G401 (cell line): ENCODE measurements at regions not wholly inside any gene's neighbourhood (a gene's known extent, or its start where the extent isn't known, plus 50 kb on each side); places are given as distances from the start of the nearest gene placed in this dataset.
A peak's percentile ranks its signal among the peaks of the same experiment; 100 is the strongest.
"Not testable (repeated sequence)": the region's sequence is repeated elsewhere in the genome, so short reads cannot be mapped to it uniquely, and the experiment has no call there.

Experiments used
- DNase-seq: peaks from one replicate; pipeline ENCODE4 v3.0.0-alpha.2; 2015; ENCODE audit warnings: low spot score
- in situ Hi-C: cut with HindIII; loops from 2 replicates; pipeline ENCODE4 v1.10.0; 2016; ENCODE audit warnings: low sequenced_read_pairs, mixed read lengths

- no peak for DNase-seq
- in situ Hi-C loops = no loop called here
Observed at GRCh38 chr7:68249611-68250010, 1253.0 kb downstream of the TYW1 start.

DNA sequence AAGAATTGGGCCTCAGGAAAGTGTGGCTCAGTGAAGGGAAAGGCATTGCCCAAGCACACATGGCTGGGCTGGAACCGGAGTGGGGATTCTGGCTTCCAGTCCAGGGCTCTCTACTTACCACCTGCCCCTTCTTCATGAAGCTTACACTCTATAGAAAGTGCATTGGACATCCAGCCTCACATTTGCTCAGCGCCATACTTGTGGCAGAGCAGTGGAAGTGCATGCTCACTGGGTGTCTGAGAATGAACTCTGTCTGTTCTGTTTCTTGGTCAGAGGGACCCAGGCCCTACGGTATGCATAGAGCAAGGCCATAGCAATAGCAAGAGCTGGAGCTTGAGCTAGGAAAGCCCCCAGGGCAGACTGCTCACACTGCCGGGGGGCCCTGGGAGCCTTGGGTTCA, 1253.5 kb downstream of the TYW1 start:
- in situ Hi-C loops = no loop called here
- DNase-seq = no peak

DNA sequence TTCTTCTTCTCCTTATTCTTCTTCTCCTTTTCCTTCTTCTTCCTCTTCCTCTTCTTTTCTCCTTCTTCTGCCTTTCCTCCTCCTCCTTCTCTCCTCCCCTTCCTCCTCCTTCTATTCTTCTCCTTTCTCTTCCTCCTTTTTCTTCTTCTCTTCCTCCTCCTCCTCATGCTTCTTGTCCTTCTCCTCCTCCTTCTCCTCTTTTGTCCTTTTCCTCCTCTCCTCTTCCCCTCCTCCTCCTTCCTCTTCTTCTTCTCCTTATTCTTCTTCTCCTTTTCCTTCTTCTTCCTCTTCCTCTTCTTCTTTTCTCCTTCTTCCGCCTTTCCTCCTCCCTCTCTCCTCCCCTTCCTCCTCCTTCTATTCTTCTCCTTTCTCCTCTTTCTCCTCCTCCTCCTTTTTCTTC, 1258.2 kb downstream of the TYW1 start:
- DNase-seq, in situ Hi-C loops: not testable (repeated sequence)

- DNase-seq = no peak
Observed at GRCh38 chr7:68256295-68256694, 1259.7 kb downstream of the TYW1 start.

DNA sequence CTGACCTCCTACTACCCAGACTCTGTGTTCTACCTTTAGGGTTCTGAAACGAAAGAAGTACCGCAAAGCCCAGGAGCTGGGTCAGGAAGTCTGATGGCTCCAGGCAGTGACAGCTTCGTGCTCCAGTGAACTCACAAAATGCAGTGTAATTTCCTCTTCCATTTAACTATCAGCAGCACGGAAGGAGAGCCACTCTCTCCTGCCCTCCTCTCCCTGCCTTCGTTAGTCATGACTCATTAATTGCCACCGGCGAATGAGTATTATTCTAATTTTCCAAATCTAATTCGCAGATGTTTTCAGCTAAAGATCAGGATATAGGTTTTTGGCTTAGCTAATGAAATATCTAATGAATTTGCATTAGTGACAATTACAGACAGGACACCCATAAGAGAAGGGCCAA, 1262.0 kb downstream of the TYW1 start:
- in situ Hi-C loops = no loop called here
- no peak for DNase-seq

More at GRCh38 chr7:68256295-68256694, 1259.7 kb downstream of the TYW1 start:
- in situ Hi-C loops = no loop called here

GRCh38 chr7:68265258-68265657, 1268.6 kb downstream of the TYW1 start:
- no peak for DNase-seq
- in situ Hi-C loops = no loop called here

- no peak for DNase-seq
- in situ Hi-C loops = no loop called here
Observed at GRCh38 chr7:68266004-68266579, 1269.5 kb downstream of the TYW1 start.

GRCh38 chr7:68267486-68267885, 1270.9 kb downstream of the TYW1 start:
- in situ Hi-C loops = no loop called here

DNA sequence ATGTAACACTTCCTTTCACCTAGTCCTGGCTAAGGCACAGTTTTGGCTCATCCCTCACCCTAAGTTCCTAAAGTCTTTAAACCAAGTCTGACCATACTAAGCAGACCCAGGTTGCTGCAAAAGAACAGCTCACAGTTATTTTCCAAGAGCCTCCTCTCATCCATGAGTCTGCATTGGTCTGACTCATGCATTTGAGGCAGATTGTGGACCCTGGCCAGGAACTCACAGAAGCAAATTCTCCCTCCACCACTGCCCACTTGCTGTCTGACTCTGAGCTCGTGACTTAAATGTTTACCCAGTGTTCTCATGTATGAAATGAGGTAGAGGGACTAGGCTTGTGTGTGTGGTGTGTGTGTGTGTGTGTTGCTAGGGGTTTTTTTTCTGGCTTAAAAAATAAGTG, 1272.8 kb downstream of the TYW1 start:
- DNase-seq = no peak
- in situ Hi-C loops = no loop called here

More at GRCh38 chr7:68267486-68267885, 1270.9 kb downstream of the TYW1 start:
- no peak for DNase-seq

- in situ Hi-C loops = no loop called here
- no peak for DNase-seq
Observed at GRCh38 chr7:68272507-68272906, 1275.9 kb downstream of the TYW1 start.

DNA sequence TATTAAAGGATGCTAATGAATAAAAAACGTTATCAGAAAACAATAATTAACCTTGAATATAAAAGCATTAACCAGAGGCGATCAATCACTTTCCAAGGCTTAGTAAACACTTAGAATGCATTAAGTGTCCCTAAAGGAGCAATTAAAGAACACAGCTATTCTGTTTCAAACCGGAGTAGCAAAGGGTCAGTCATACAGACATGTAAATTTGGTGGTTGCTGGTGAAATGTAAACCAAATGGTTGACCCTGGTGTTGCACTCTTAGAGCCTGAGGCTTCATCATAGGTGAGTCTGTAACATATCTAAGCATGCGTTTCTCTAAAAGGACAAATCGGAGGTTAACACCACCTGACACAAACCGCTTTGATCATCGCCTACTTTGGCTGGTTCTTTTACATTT, 1280.1 kb downstream of the TYW1 start:
- in situ Hi-C loops = no loop called here
- DNase-seq = no peak

GRCh38 chr7:68279827-68280400, 1283.3 kb downstream of the TYW1 start:
- in situ Hi-C loops = no loop called here
- no peak for DNase-seq

GRCh38 chr7:68280931-68281330, 1284.3 kb downstream of the TYW1 start:
- DNase-seq = no peak
- in situ Hi-C loops = no loop called here

DNA sequence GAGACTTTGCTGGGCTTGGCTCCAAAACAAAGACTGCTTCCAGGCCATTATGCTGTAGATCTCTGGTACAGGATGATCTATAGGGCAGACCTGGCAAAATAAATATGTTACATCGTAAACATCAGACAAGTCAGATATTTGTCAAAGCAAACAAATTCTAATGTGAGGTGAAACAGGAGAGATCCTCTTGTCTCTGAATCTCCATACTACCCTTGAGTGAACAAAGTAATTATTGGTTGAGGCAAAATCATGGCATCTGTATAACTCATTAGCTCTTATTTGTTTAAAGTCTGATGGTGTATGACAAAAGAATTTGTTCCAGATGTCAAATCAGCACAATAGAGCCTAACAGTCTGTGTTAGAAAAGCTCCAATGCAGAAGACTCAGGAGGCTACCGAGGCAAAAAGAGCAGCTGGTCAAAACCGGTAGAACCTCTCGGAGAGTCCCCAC, 1291.5 kb downstream of the TYW1 start:
- no peak for DNase-seq
- in situ Hi-C loops = no loop called here

- DNase-seq = no peak
- in situ Hi-C loops = no loop called here
Observed at GRCh38 chr7:68291710-68292109, 1295.1 kb downstream of the TYW1 start.

DNA sequence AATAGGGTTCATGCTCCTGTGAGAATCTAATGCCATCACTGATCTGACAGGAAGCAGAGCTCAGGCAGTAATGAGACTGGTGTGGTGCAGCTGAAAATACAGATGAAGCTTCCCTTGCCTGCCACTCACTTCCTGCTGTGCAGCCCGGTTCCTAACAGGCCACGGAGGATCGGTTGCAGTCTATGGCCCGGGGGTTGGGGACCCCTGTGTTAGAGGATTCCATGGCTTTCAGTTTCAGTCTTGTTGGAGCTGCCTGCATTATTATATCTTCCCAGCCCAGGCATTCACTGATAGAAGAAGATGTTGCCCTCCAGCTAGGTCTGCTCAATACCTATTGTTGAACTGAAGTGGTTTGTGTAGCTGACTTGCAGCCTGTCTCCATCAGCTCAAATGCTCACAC, 1298.8 kb downstream of the TYW1 start:
- in situ Hi-C loops = no loop called here
- DNase-seq = no peak

- in situ Hi-C loops = no loop called here
- no peak for DNase-seq
Observed at GRCh38 chr7:68304536-68304935, 1293.7 kb upstream of the AUTS2 start.

- DNase-seq = no peak
- in situ Hi-C loops = no loop called here
Observed at GRCh38 chr7:68306692-68307107, 1291.6 kb upstream of the AUTS2 start.

DNA sequence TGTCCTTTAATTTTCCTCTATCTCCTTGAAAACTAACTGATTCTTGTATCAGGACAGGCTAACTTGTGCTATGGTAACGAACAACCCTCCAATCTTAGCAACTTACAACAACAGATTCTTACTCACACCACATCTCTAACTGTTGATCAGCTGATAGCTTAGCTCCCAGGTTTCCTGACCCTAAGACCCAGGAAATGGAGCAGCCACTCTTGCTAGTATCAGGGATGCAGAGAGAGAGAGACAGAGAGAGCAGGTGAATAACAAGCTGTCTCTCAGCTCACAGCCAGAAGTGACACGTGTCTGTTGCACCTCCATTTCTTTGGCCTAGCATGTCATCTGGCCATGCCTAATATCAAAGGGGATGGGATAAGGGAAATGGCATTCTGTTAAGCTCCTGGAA, 1289.0 kb upstream of the AUTS2 start:
- in situ Hi-C loops = no loop called here
- peak; percentile 40 for DNase-seq

- DNase-seq = peak; percentile 96
- in situ Hi-C loops = no loop called here
Observed at GRCh38 chr7:68309806-68310205, 1288.5 kb upstream of the AUTS2 start.

DNA sequence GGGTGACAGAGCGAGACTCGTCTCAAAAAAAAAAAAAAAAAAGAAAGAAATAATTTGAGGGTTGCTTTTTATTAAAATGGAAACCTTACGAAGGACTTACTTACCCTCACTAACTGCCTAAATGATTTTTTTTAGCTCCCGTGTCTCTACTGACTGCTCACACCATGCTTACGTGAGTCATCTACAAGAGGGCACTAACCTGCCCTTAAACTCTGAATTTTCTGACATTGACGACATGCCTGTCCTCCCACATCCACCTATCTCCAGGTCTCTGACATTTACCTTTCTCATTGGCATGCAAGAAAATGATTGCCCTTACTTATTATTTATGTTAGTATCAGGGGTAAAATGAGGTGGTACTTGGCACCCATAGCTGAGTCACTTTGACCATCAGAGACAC, 1286.3 kb upstream of the AUTS2 start:
- no peak for DNase-seq
- in situ Hi-C loops = no loop called here
